OCI-LY7 (cell line): ENCODE measurements at regions not wholly inside any gene's neighbourhood (a gene's known extent, or its start where the extent isn't known, plus 50 kb on each side); places are given as distances from the start of the nearest gene placed in this dataset.

ENCODE experiments used
- EZH2phosphoT487 ChIP-seq: fragments of 200-600 bp; sonication (generic); IDR thresholded peaks from 2 replicates; pipeline ENCODE4 v1.6.1; 2018; ENCODE audit warnings: low read depth, borderline replicate concordance, mild to moderate bottlenecking, mixed run types, antibody characterized with exemption, low read length, moderate library complexity, mixed read lengths
- TF ChIP-seq, protein P1 (sequence below): fragments of 200-600 bp; sonication (generic); conservative IDR thresholded peaks from 2 replicates; pipeline ENCODE4 v1.5.1; 2014; ENCODE audit warnings: mild to moderate bottlenecking, antibody characterized with exemption, low read length, moderate library complexity, mixed read lengths

DNA sequence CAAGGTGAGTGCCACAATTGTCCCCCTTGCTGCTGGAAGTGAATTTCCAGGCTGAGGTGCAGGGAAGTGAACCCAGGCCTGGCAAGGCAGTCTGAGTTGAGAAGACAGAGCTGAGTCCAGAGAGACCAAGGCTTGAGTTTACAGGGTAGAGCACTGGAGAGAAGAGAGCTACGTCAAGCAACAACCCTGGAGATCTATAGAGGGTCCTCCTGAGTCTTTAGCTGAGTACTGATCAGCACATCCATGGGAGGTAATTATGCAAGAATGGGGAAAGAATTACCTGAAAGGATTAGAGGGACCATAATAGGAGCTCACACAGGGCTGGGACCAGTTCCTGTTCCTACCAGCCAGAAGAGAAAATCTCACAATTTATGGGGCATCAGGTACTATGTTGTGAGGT is 190.7 kb downstream of the NEDD1 start:
- TF ChIP-seq, protein P1, sequence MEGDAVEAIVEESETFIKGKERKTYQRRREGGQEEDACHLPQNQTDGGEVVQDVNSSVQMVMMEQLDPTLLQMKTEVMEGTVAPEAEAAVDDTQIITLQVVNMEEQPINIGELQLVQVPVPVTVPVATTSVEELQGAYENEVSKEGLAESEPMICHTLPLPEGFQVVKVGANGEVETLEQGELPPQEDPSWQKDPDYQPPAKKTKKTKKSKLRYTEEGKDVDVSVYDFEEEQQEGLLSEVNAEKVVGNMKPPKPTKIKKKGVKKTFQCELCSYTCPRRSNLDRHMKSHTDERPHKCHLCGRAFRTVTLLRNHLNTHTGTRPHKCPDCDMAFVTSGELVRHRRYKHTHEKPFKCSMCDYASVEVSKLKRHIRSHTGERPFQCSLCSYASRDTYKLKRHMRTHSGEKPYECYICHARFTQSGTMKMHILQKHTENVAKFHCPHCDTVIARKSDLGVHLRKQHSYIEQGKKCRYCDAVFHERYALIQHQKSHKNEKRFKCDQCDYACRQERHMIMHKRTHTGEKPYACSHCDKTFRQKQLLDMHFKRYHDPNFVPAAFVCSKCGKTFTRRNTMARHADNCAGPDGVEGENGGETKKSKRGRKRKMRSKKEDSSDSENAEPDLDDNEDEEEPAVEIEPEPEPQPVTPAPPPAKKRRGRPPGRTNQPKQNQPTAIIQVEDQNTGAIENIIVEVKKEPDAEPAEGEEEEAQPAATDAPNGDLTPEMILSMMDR, result no peak
- no peak for TF ChIP-seq EZH2phosphoT487
